ENCODE measurements at regions not wholly inside any gene's neighbourhood (a gene's known extent, or its start where the extent isn't known, plus 50 kb on each side); places are given as distances from the start of the nearest gene placed in this dataset.

GRCh38 chr3:162138509-162138908 lies 641.9 kb downstream of the OTOL1 start:
- DNase-seq = no peak

- no peak for DNase-seq
Measured at GRCh38 chr3:162139841-162140240, 643.2 kb downstream of the OTOL1 start.

- no peak for DNase-seq
Measured at GRCh38 chr3:162141272-162141791, 644.7 kb downstream of the OTOL1 start.

- DNase-seq = no peak
Measured at GRCh38 chr3:162142511-162142910, 645.9 kb downstream of the OTOL1 start.

GRCh38 chr3:162143180-162143579 lies 646.6 kb downstream of the OTOL1 start:
- no peak for DNase-seq

- no peak for DNase-seq
Measured at GRCh38 chr3:162147996-162148395, 651.4 kb downstream of the OTOL1 start.

- DNase-seq = no peak
Measured at GRCh38 chr3:162150790-162151189, 654.2 kb downstream of the OTOL1 start.

GRCh38 chr3:162152636-162153035 lies 656.0 kb downstream of the OTOL1 start:
- no peak for DNase-seq

- no peak for DNase-seq
Measured at GRCh38 chr3:162161595-162161994, 665.0 kb downstream of the OTOL1 start.

GRCh38 chr3:162165346-162165745 lies 668.7 kb downstream of the OTOL1 start:
- no peak for DNase-seq

- DNase-seq = no peak
Measured at GRCh38 chr3:162166543-162166942, 669.9 kb downstream of the OTOL1 start.

GRCh38 chr3:162168715-162169114 lies 672.1 kb downstream of the OTOL1 start:
- no peak for DNase-seq

GRCh38 chr3:162170581-162170980 lies 674.0 kb downstream of the OTOL1 start:
- no peak for DNase-seq

GRCh38 chr3:162171970-162172369 lies 675.4 kb downstream of the OTOL1 start:
- no peak for DNase-seq

- DNase-seq = no peak
Measured at GRCh38 chr3:162175145-162175544, 678.5 kb downstream of the OTOL1 start.

- DNase-seq = no peak
Measured at GRCh38 chr3:162175878-162176277, 679.3 kb downstream of the OTOL1 start.

GRCh38 chr3:162183440-162183839 lies 686.8 kb downstream of the OTOL1 start:
- no peak for DNase-seq

- DNase-seq = no peak
Measured at GRCh38 chr3:162192340-162193029, 695.9 kb downstream of the OTOL1 start.

- no peak for DNase-seq
Measured at GRCh38 chr3:162193148-162194095, 696.8 kb downstream of the OTOL1 start.

- no peak for DNase-seq
Measured at GRCh38 chr3:162195147-162195546, 698.5 kb downstream of the OTOL1 start.

GRCh38 chr3:162196964-162197363 lies 700.4 kb downstream of the OTOL1 start:
- no peak for DNase-seq

GRCh38 chr3:162200836-162201235 lies 704.2 kb downstream of the OTOL1 start:
- DNase-seq = no peak

- no peak for DNase-seq
Measured at GRCh38 chr3:162206648-162207047, 710.0 kb downstream of the OTOL1 start.

- no peak for DNase-seq
Measured at GRCh38 chr3:162211470-162211869, 714.9 kb downstream of the OTOL1 start.

All from NCI-H146 (cell line).